HUES64 (cell line): ENCODE measurements at regions not wholly inside any gene's neighbourhood (a gene's known extent, or its start where the extent isn't known, plus 50 kb on each side); places are given as distances from the start of the nearest gene placed in this dataset.
"Not testable (repeated sequence)": the region's sequence is repeated elsewhere in the genome, so short reads cannot be mapped to it uniquely, and the experiment has no call there.

Source experiments
- H3K27ac ChIP-seq: 2 replicates; pipeline ENCODE4 v1.7.0; 2013; ENCODE audit warnings: low read depth, low read length, inconsistent platforms
- H3K27me3 ChIP-seq: 2 replicates; pipeline ENCODE4 v1.6.1; 2013; ENCODE audit warnings: mild to moderate bottlenecking, low read length; ENCODE audit not compliant: insufficient read depth
- H3K36me3 ChIP-seq: 2 replicates; pipeline ENCODE4 v1.6.1; 2013; ENCODE audit warnings: mild to moderate bottlenecking, low read length; ENCODE audit not compliant: insufficient read depth
- H3K4me1 ChIP-seq: 2 replicates; pipeline ENCODE4 v1.6.1; 2013; ENCODE audit warnings: mild to moderate bottlenecking, low read length, moderate library complexity; ENCODE audit not compliant: insufficient read depth
- H3K4me3 ChIP-seq: 2 replicates; pipeline ENCODE4 v1.5.1; 2013; ENCODE audit warnings: mild to moderate bottlenecking, low read length, moderate library complexity
- H3K9ac ChIP-seq: 2 replicates; pipeline ENCODE4 v1.6.1; 2013; ENCODE audit warnings: mild to moderate bottlenecking, low read depth, low read length
- H3K9me3 ChIP-seq: 2 replicates; pipeline ENCODE4 v1.6.1; 2013; ENCODE audit warnings: low read depth, low read length; ENCODE audit not compliant: insufficient read depth
- WGBS: fragments of 150-250, 120-280 bp; methylation state at CpG from one replicate; pipeline ENCODE4 v1.1.7; 2013; ENCODE audit warnings: missing lambda C conversion rate; 5-methylcytosine and 5-hydroxymethylcytosine counted together

DNA sequence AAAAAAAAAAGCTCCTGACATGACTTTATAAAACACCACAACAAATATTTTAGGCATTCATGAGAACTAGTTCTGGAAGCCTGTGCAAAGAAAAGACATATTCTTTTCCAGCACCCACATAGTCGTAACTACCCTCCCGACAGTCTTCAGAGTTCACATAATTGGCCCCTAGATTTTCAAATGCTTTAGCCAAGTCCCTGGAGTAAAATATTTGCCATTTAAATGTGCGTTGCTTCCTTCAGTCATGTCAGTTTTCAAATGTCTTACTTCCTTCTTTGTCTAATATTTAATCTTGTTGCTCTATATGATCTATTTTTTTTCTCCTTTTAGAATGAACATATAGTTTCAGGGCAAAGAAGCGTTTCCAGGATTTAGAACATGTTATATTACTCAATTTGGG is 66.8 kb upstream of the KRAS start:
- Histone ChIP-seq H3K36me3 (no peaks in the 10 kb centered on the region), H3K4me1 (no peaks in the 10 kb centered on the region), H3K27me3 (no peaks in the 10 kb centered on the region), H3K9me3 (no peaks in the 10 kb centered on the region), H3K27ac (no peak overlapping the region), H3K9ac (no peak overlapping the region), H3K4me3 (no peak overlapping the region)
- 94% methylated on average over 4 of the region's 4 CpGs for WGBS

DNA sequence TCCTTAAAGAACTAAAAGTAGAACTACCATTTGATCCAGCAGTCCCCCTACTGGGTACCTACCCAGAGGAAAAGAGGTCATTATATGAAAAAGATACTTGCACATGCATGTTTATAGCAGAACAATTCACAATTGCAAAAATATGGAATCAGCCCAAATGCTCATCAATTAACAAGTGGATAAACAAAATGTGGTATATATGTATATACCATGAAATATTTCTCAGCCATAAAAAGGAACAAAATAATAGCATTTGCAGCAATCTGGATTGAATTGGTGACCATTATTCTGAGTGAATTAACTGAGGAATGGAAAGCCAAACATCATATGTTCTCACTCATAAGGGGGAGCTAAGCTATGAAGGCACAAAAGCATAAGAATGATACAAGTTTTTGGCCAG is 64.7 kb upstream of the KRAS start:
- Histone ChIP-seq H3K27ac (no peak overlapping the region), H3K9me3 (no peaks in the 10 kb centered on the region), H3K4me3 (no peak overlapping the region), H3K9ac (no peak overlapping the region), H3K27me3 (no peaks in the 10 kb centered on the region), H3K4me1 (no peaks in the 10 kb centered on the region), H3K36me3 (no peaks in the 10 kb centered on the region)

DNA sequence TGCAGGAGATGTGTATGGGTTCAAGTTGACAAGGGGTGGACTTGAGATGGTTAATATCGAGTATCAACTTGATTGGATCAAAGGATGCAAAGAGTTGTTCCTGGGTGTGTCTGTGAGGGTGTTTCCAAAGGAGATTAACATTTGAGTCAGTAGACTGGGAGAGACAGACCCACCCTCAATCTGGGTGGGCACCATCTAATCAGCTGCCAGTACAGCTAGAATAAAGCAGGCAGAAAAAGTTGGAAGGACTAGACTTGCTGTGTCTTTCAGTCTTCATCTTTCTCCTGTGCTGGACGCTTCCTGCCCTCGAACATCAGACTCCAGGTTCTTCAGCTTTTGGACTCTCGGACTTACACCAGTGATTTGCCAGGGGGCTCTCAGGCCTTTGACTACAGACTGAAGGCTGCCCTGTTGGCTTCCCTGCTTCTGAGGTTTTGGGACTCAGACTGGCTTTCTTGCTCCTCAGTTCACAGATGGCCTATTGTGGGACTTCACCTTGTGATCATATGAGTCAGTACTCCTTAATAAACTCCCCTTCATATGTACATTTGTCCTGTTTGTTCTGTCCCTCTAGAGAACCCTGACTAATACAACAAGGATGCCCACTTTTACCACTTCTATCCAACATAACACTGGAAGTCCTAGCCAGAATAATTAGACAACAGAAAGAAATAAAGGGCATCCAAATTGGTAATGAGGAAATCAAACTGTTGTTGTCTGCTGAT is 62.7 kb upstream of the KRAS start:
- H3K36me3 ChIP-seq, H3K27ac ChIP-seq, H3K9ac ChIP-seq, H3K9me3 ChIP-seq, H3K27me3 ChIP-seq, H3K4me3 ChIP-seq, H3K4me1 ChIP-seq: not testable (repeated sequence)
- 80% methylated on average over 4 of the region's 4 CpGs for WGBS

DNA sequence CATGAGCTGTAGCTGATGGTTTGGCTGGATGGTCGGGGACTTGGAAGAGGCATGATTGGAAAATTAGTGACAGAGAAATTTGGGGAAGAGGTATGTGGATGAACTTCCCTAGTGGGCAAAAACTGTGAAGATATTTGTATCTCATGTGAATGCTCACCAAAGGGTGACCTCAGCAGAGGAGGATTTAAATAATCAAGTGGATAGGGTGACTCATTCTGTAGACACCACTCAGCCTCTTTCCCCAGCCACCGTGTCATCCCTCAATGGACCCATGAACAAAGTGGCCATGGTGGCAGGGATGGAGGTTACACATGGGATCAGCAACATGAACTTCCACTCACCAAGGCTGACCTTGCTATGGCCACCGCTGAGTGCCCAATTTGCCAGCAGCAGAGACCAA is 60.8 kb upstream of the KRAS start:
- H3K4me3 ChIP-seq, result no peak overlapping the region
- H3K4me1 ChIP-seq, result no peaks in the 10 kb centered on the region
- no peaks in the 10 kb centered on the region for H3K36me3 ChIP-seq
- H3K9me3 ChIP-seq, result no peaks in the 10 kb centered on the region
- no peak overlapping the region for H3K27ac ChIP-seq
- no peak overlapping the region for H3K9ac ChIP-seq
- WGBS, result 80% methylated on average over 3 of the region's 3 CpGs
- no peaks in the 10 kb centered on the region for H3K27me3 ChIP-seq

DNA sequence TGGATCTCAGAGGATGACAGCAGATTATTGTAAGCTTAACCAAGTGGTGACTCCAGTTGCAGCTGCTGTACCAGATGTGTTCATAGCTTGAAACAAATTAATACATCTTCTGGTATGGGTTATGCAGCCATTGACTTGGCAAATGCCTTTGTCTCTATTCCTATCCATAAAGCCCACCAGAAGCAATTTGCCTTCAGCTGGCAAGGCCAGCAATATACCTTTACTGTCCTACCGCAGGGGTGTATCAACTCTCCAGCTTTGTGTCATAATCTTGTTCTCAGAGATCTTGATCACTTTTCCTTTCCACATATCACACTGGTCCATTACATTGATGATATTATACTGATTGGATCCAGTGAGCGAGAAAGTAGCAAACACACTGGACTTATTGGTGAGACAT is 59.3 kb upstream of the KRAS start:
- WGBS, result 97% methylated on average over 2 of the region's 2 CpGs
- not testable (repeated sequence) for H3K4me1 ChIP-seq, H3K9me3 ChIP-seq, H3K27ac ChIP-seq, H3K4me3 ChIP-seq, H3K9ac ChIP-seq, H3K27me3 ChIP-seq, H3K36me3 ChIP-seq

DNA sequence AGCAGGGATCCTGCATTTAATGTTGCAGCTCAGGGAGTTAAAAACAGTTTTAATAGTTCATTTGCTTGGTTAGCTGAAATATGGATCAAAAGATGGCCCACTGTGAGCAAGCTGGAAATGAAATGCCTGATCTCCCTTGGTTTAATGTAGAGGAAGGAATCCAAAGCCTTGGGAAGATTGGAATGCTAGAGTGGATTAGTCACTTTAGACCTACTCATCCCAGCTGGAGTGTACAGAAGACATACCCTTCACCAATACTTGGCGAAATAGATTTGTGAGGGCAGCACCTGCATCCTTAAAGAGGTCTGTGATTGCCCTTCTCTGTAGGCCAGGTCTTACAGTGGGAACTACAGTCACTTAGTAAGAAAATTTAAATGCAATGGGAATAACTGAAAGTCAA is 58.0 kb upstream of the KRAS start:
- no peaks in the 10 kb centered on the region for H3K4me1 ChIP-seq
- no peak overlapping the region for H3K4me3 ChIP-seq
- no peaks in the 10 kb centered on the region for H3K27me3 ChIP-seq
- H3K9me3 ChIP-seq, result no peaks in the 10 kb centered on the region
- H3K36me3 ChIP-seq, result no peaks in the 10 kb centered on the region
- no peak overlapping the region for H3K9ac ChIP-seq
- H3K27ac ChIP-seq, result no peak overlapping the region
- WGBS, result 100% methylated on average over 1 of the region's 1 CpG

DNA sequence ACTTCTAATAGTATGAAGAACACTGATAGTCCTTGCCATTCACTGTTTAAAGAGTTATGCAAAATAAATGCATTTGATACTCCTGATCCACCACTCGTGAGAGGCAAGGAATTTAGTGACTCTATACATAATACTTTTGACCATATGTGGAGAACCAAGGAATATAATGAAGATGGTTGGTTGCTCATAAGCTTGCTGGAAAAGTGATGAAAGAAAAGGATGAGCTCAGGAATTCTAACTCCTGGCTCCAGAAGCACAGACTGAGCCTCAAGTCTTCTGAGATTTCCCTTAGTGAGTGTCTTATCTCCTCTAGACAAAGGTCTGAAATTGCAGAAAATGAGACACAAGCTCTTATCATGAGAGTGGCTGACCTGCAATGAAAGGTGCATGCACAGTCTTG is 57.1 kb upstream of the KRAS start:
- H3K9ac ChIP-seq, result no peak overlapping the region
- no CpG with 5 or more reads among the region's 1 CpG for WGBS
- no peaks in the 10 kb centered on the region for H3K4me1 ChIP-seq
- no peaks in the 10 kb centered on the region for H3K27me3 ChIP-seq
- H3K9me3 ChIP-seq, result no peaks in the 10 kb centered on the region
- no peaks in the 10 kb centered on the region for H3K36me3 ChIP-seq
- no peak overlapping the region for H3K27ac ChIP-seq
- no peak overlapping the region for H3K4me3 ChIP-seq

DNA sequence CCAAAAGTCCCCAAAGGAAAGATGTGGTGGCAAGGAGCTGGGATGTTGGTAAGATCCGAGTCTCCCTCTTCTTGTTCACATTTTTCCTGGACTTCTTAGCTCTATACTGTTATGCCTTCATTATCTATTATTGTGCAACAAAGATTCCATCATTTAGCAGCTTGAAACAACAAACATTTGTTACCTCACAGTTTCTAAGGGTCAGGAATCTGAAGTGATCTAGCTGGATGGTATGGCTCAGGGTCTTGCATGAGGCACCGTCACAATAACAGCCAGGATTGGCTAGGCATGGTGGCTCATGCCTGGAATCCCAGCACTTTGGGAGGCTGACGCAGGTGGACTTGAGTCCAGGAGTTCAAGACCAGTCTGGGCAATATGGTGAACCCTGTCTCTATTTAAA is 51.1 kb upstream of the KRAS start:
- H3K27ac ChIP-seq, result no peak overlapping the region
- no peak overlapping the region for H3K9ac ChIP-seq
- no peaks in the 10 kb centered on the region for H3K9me3 ChIP-seq
- H3K4me1 ChIP-seq, result no peaks in the 10 kb centered on the region
- no peaks in the 10 kb centered on the region for H3K27me3 ChIP-seq
- 78% methylated on average over 3 of the region's 3 CpGs for WGBS
- H3K36me3 ChIP-seq, result no peaks in the 10 kb centered on the region
- H3K4me3 ChIP-seq, result no peak overlapping the region
